GM23338 (cell line): ENCODE measurements at regions not wholly inside any gene's neighbourhood (a gene's known extent, or its start where the extent isn't known, plus 50 kb on each side); places are given as distances from the start of the nearest gene placed in this dataset.
A peak's percentile ranks its signal among the peaks of the same experiment; 100 is the strongest.

ENCODE experiments used
- ATAC-seq: fragments of 200-7000 bp; cut with Tn5 transposase; 3 replicates; pipeline ENCODE4 v1.9.1; 2020
- DNase-seq: peaks from one replicate; pipeline ENCODE4 v3.0.0-alpha.2; 2015; ENCODE audit warnings: low spot score
- H2AFZ ChIP-seq: fragments of 200-600 bp; sonication (generic); 2 replicates; pipeline ENCODE4 v1.8.0; 2016; ENCODE audit warnings: antibody characterized with exemption, mild to moderate bottlenecking, moderate library complexity
- H3F3A ChIP-seq: fragments of 200-600 bp; sonication (generic); replicated peaks from 2 replicates; pipeline ENCODE4 v1.8.0; 2017; ENCODE audit warnings: antibody characterized with exemption, mixed run types, low read depth
- H3K27ac ChIP-seq: fragments of 200-600 bp; sonication (generic); 2 replicates; pipeline ENCODE4 v1.6.1; 2016; ENCODE audit warnings: low read depth
- H3K27me3 ChIP-seq: fragments of 200-600 bp; sonication (generic); 2 replicates; pipeline ENCODE4 v1.8.0; 2016; ENCODE audit warnings: mild to moderate bottlenecking, mixed run types, moderate library complexity; ENCODE audit not compliant: insufficient read depth
- H3K36me3 ChIP-seq: fragments of 200-600 bp; sonication (generic); 2 replicates; pipeline ENCODE4 v1.8.0; 2016; ENCODE audit warnings: mild to moderate bottlenecking; ENCODE audit not compliant: insufficient read depth
- H3K4me1 ChIP-seq: fragments of 200-600 bp; sonication (generic); 2 replicates; pipeline ENCODE4 v1.8.0; 2016; ENCODE audit warnings: mild to moderate bottlenecking, moderate library complexity; ENCODE audit not compliant: insufficient read depth
- H3K4me2 ChIP-seq: fragments of 200-600 bp; sonication (generic); 2 replicates; pipeline ENCODE4 v1.7.1; 2017; ENCODE audit warnings: mixed run types
- H3K4me3 ChIP-seq: fragments of 200-600 bp; sonication (generic); 2 replicates; pipeline ENCODE4 v1.6.1; 2016; ENCODE audit warnings: mixed run types
- H3K79me2 ChIP-seq: fragments of 200-600 bp; sonication (generic); replicated peaks from 2 replicates; pipeline ENCODE4 v1.8.0; 2017; ENCODE audit warnings: mild to moderate bottlenecking; ENCODE audit not compliant: insufficient read depth
- H3K9me2 ChIP-seq: fragments of 200-600 bp; sonication (generic); 2 replicates; pipeline ENCODE4 v1.8.0; 2017; ENCODE audit not compliant: insufficient read depth
- H4K20me1 ChIP-seq: fragments of 200-600 bp; sonication (generic); replicated peaks from 2 replicates; pipeline ENCODE4 v1.8.0; 2017; ENCODE audit warnings: mild to moderate bottlenecking; ENCODE audit not compliant: insufficient read depth
- H3K27ac Mint-ChIP-seq: 2 replicates; pipeline ENCODE4 v1.8.0; 2020; ENCODE audit warnings: inconsistent platforms, mild to moderate bottlenecking, moderate library complexity, mixed read lengths
- H3K27me3 Mint-ChIP-seq: 3 replicates; pipeline ENCODE4 v1.8.0; 2022; ENCODE audit warnings: low read depth, mild to moderate bottlenecking, moderate library complexity, mixed read lengths, inconsistent platforms; ENCODE audit not compliant: insufficient read depth, poor library complexity
- H3K36me3 Mint-ChIP-seq: 3 replicates; pipeline ENCODE4 v1.8.0; 2021; ENCODE audit warnings: low read depth, mild to moderate bottlenecking, inconsistent platforms, moderate library complexity, mixed read lengths
- H3K4me1 Mint-ChIP-seq: 3 replicates; pipeline ENCODE4 v1.8.0; 2020; ENCODE audit warnings: mild to moderate bottlenecking, inconsistent platforms, mixed read lengths
- H3K4me3 Mint-ChIP-seq: 3 replicates; pipeline ENCODE4 v1.8.0; 2021; ENCODE audit warnings: moderate library complexity, mild to moderate bottlenecking, inconsistent platforms, mixed read lengths
- H3K9me3 Mint-ChIP-seq: 3 replicates; pipeline ENCODE4 v1.8.0; 2020; ENCODE audit warnings: moderate library complexity, mild to moderate bottlenecking, inconsistent platforms, mixed read lengths
- CREB1 ChIP-seq: fragments of 250-450 bp; sonication (Bioruptor Pico); IDR thresholded peaks from 2 replicates; pipeline ENCODE4 v1.5.0; 2020; ENCODE audit warnings: low read depth, mild to moderate bottlenecking, moderate library complexity
- CTCF ChIP-seq, 2 experiments: fragments of 200-600 bp in 1 of 2; sonication (generic) in 1 of 2; conservative IDR thresholded peaks; 2 replicates each; pipeline versions ENCODE4 v1.5.1 to v1.6.1; 2016 to 2017; ENCODE audit warnings: antibody characterized with exemption in 2 of 2, low read depth in 2 of 2, mild to moderate bottlenecking in 2 of 2, moderate library complexity in 1 of 2
- ETS1 ChIP-seq: IDR thresholded peaks from 2 replicates; pipeline ENCODE4 v1.6.1; 2016; ENCODE audit warnings: antibody characterized with exemption
- JUNB ChIP-seq: IDR thresholded peaks from one replicate; pipeline ENCODE4 v1.6.1; 2016; ENCODE audit warnings: antibody characterized with exemption; ENCODE audit not compliant: unreplicated experiment
- ZNF114 ChIP-seq: fragments of 250-450 bp; sonication (Bioruptor Pico); IDR thresholded peaks from 2 replicates; pipeline ENCODE4 v1.5.0; 2020; ENCODE audit warnings: mild to moderate bottlenecking, moderate library complexity
- ZNF462 ChIP-seq: fragments of 250-450 bp; sonication (Bioruptor Pico); IDR thresholded peaks from 2 replicates; pipeline ENCODE4 v1.5.0; 2020; ENCODE audit warnings: mild to moderate bottlenecking, moderate library complexity

GRCh38 chr6:140985679-140986275, 1146.9 kb upstream of the GJE1 start (continued):
- TF ChIP-seq ZNF462 (no peak), CTCF (conservative IDR thresholded peaks at IDR 0.05; ENCODE audit: low read depth in 2 of 2) (no peak), ETS1 (no peak), ZNF114 (no peak), CREB1 (CRISPR knock-in tag) (no peak)

GRCh38 chr6:140980265-140980887, 1152.3 kb upstream of the GJE1 start:
- Histone ChIP-seq H3K27ac (no peak overlapping the region), H3K4me2 (no peak overlapping the region), H3K36me3 (no peaks in the 10 kb centered on the region), H3K27me3 (no peaks in the 10 kb centered on the region), H3K4me3 (no peak overlapping the region), H2AFZ (no peak overlapping the region; the same call in 1 of the 2 replicates), H3K4me1 (no peaks in the 10 kb centered on the region), H4K20me1 (no peaks in the 10 kb centered on the region), H3K79me2 (no peaks in the 10 kb centered on the region), H3F3A (no peaks in the 10 kb centered on the region), H3K9me2 (no peaks in the 10 kb centered on the region)
- no peaks in the 10 kb centered on the region for H3K4me1 Mint-ChIP-seq
- ATAC-seq (no peak), DNase-seq (peak; percentile 30)
- no peak overlapping the region for H3K27ac Mint-ChIP-seq
- H3K9me3 Mint-ChIP-seq, result no peaks in the 10 kb centered on the region
- H3K4me3 Mint-ChIP-seq, result no peak overlapping the region
- H3K27me3 Mint-ChIP-seq, result no peaks in the 10 kb centered on the region
- TF ChIP-seq CTCF (conservative IDR thresholded peaks at IDR 0.05; ENCODE audit: low read depth in 2 of 2), result peak; percentile 21 to 33; a peak in 1 of 4 replicates
- TF ChIP-seq JUNB, result no peak
- H3K36me3 Mint-ChIP-seq, result no peaks in the 10 kb centered on the region
